ENCODE measurements at regions not wholly inside any gene's neighbourhood (a gene's known extent, or its start where the extent isn't known, plus 50 kb on each side); places are given as distances from the start of the nearest gene placed in this dataset.

DNA sequence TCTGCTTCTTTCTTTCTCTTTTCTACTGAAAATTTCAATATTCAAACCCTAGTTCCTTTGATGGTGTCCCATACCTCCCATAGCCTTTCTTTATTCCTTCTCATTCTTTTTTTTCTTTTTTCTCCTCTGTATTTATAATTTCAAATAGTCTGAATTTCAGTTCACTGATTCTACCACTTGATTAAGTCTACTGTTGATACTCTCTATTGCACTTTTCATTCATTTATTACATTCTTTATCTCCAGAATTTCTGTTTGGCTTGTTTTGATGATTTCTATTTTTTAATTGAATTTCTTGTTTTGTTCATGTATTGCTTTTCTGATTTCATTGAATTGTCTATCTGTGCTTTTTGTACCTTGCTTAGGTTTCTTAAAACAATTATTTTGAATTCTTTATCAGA, 111.9 kb upstream of the VRK2 start:
- no peak overlapping the region for H3K9ac ChIP-seq
- no peak overlapping the region for H3K4me3 ChIP-seq (ENCODE audit: low read depth in 2 of 2, low read length in 1 of 2)
- DNase-seq: no peak
- H3K36me3 ChIP-seq (replicated peaks in 1 of 2; ENCODE audit: control insufficient read depth in 1 of 2, insufficient read depth in 2 of 2, low read length in 1 of 2): no peaks in the 10 kb centered on the region
- no peaks in the 10 kb centered on the region for H3K79me2 ChIP-seq (ENCODE audit: insufficient read depth)
- no peaks in the 10 kb centered on the region for H4K20me1 ChIP-seq (ENCODE audit: insufficient read depth)
- H3K4me2 ChIP-seq: no peak overlapping the region
- no peaks in the 10 kb centered on the region for H3K9me2 ChIP-seq
- H3K4me1 ChIP-seq (ENCODE audit: control insufficient read depth in 1 of 2, insufficient read depth in 2 of 2, low read depth in 1 of 2, low read length in 1 of 2): no peaks in the 10 kb centered on the region
- H3F3A ChIP-seq (replicated peaks; ENCODE audit: insufficient read depth): no peaks in the 10 kb centered on the region
- TF ChIP-seq GATA2 (CRISPR knock-in tag; IDR thresholded peaks at IDR 0.05) (no peak), ELF1 (IDR thresholded peaks at IDR 0.05) (no peak), RFX5 (IDR thresholded peaks at IDR 0.05; ENCODE audit: low read length) (no peak), SMC3 (IDR thresholded peaks at IDR 0.05; ENCODE audit: low read depth, low read length) (no peak)
- POLR2A ChIA-PET: no interaction called here
- no peaks in the 10 kb centered on the region for H3K27me3 ChIP-seq (ENCODE audit: insufficient read depth)
- CTCF ChIA-PET: no interaction called here
- no peak overlapping the region for H2AFZ ChIP-seq (ENCODE audit: low read depth)
- 0 out of 2 replicates have a peak, but pooled peaks cover 9% of the 10 kb centered on the region for H3K9me3 ChIP-seq
- no peak overlapping the region for H3K27ac ChIP-seq (ENCODE audit: low read depth in 2 of 2, low read length in 1 of 2)

DNA sequence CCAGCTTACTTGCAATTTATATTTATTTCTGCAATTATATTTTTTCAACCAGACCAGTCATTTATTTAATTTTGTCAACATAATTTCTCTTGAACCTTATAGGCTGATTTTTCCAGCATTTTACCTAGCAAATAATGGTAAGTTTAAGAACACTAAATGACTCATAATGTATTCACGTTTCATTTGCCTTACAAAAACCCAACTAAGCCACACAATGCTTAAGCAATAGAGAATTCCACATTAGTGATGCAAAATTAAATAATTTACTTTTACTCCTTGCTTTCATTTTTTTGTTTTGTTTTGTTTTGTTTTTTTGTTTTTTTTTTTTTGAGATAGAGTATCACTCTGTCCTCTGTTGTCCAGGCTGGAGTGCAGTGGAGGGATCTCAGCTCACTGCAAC, 110.4 kb upstream of the VRK2 start:
- Histone ChIP-seq H3K4me3 (ENCODE audit: low read depth in 2 of 2, low read length in 1 of 2) (no peak overlapping the region), H3K9ac (no peak overlapping the region), H3K36me3 (replicated peaks in 1 of 2; ENCODE audit: control insufficient read depth in 1 of 2, insufficient read depth in 2 of 2, low read length in 1 of 2) (no peaks in the 10 kb centered on the region), H3K27me3 (ENCODE audit: insufficient read depth) (no peaks in the 10 kb centered on the region), H4K20me1 (ENCODE audit: insufficient read depth) (no peaks in the 10 kb centered on the region), H3F3A (replicated peaks; ENCODE audit: insufficient read depth) (no peaks in the 10 kb centered on the region), H3K4me2 (no peak overlapping the region), H2AFZ (ENCODE audit: low read depth) (no peak overlapping the region), H3K27ac (ENCODE audit: low read depth in 2 of 2, low read length in 1 of 2) (no peak overlapping the region), H3K79me2 (ENCODE audit: insufficient read depth) (no peaks in the 10 kb centered on the region), H3K4me1 (ENCODE audit: control insufficient read depth in 1 of 2, insufficient read depth in 2 of 2, low read depth in 1 of 2, low read length in 1 of 2) (no peaks in the 10 kb centered on the region), H3K9me3 (0 out of 2 replicates have a peak, but pooled peaks cover 9% of the 10 kb centered on the region), H3K9me2 (no peaks in the 10 kb centered on the region)
- POLR2A ChIA-PET: no interaction called here
- DNase-seq: no peak
- WGBS (ENCODE audit: low lambda C conversion rate): 26% methylated on average over 1 of the region's 1 CpG
- CTCF ChIA-PET: no interaction called here
- no peak for TF ChIP-seq MEF2A (IDR thresholded peaks at IDR 0.05; ENCODE audit: borderline replicate concordance, low read depth)
- TF ChIP-seq GATA2 (CRISPR knock-in tag; IDR thresholded peaks at IDR 0.05): no peak
- TF ChIP-seq YY1 (IDR thresholded peaks at IDR 0.05; ENCODE audit: low read depth): no peak
- TF ChIP-seq TCF12 (IDR thresholded peaks at IDR 0.05): no peak
- no peak for TF ChIP-seq SIN3A (IDR thresholded peaks at IDR 0.05; ENCODE audit: borderline replicate concordance, low read depth, low read length)
- no peak for TF ChIP-seq MXI1 (IDR thresholded peaks at IDR 0.05; ENCODE audit: low read depth, low read length)
- TF ChIP-seq, protein P1, sequence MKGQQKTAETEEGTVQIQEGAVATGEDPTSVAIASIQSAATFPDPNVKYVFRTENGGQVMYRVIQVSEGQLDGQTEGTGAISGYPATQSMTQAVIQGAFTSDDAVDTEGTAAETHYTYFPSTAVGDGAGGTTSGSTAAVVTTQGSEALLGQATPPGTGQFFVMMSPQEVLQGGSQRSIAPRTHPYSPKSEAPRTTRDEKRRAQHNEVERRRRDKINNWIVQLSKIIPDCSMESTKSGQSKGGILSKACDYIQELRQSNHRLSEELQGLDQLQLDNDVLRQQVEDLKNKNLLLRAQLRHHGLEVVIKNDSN (IDR thresholded peaks at IDR 0.05; ENCODE audit: borderline replicate concordance, low read depth): no peak
- no peak for TF ChIP-seq EZH2phosphoT487 (IDR thresholded peaks at IDR 0.05; ENCODE audit: borderline replicate concordance, low read depth)
- TF ChIP-seq, protein P2, sequence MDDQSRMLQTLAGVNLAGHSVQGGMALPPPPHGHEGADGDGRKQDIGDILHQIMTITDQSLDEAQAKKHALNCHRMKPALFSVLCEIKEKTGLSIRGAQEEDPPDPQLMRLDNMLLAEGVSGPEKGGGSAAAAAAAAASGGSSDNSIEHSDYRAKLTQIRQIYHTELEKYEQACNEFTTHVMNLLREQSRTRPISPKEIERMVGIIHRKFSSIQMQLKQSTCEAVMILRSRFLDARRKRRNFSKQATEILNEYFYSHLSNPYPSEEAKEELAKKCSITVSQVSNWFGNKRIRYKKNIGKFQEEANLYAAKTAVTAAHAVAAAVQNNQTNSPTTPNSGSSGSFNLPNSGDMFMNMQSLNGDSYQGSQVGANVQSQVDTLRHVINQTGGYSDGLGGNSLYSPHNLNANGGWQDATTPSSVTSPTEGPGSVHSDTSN (IDR thresholded peaks at IDR 0.05): no peak
- no peak for TF ChIP-seq TEAD4 (IDR thresholded peaks at IDR 0.05; ENCODE audit: borderline replicate concordance, insufficient read depth)
